HG02763 (cell line): ENCODE measurements at regions not wholly inside any gene's neighbourhood (a gene's known extent, or its start where the extent isn't known, plus 50 kb on each side); places are given as distances from the start of the nearest gene placed in this dataset.

Source experiments
- ATAC-seq: cut with Tn5 transposase; IDR thresholded peaks from one replicate; pipeline ENCODE4 v1.9.1; 2021; ENCODE audit warnings: mild to moderate bottlenecking, moderate library complexity; ENCODE audit not compliant: unreplicated experiment

GRCh38 chr13:94968757-94969086 lies 256.4 kb upstream of the SOX21 start:
- no peak for ATAC-seq

DNA sequence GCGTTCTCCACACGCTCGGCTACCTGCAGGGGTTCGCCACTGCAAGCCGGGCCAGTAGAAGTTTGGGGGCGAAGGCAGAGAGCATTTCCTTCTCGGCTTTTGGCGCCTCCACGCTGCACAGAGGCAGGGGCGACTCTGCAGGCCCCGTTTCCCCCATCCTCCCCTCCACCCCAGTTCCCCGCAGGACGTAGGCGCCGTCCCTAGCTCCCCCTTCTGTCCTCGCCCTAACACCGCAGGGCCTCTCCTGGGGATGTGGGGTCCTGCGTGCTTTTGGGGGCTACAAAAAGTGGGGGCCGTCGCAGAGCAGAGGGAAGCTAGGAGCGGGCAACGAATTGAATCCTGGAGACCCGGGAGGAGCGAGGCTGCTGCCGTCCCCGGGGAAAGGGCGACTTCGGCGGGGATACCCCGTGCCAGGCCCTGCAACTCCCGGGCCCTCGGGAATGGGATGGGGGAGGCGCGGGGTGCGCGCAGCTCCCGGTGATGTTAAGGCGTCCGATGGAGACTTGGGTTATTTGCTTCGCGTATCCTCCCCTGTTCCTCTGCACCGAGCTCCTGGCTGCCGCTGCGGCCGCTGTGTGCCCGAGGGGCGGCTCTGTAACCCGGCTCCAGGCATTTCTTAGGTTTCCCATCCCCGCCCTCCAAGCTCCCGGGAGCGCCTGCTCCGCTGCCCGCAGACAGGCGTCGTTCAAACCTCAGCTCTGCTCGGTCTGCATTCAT lies 255.9 kb upstream of the SOX21 start:
- no peak for ATAC-seq

DNA sequence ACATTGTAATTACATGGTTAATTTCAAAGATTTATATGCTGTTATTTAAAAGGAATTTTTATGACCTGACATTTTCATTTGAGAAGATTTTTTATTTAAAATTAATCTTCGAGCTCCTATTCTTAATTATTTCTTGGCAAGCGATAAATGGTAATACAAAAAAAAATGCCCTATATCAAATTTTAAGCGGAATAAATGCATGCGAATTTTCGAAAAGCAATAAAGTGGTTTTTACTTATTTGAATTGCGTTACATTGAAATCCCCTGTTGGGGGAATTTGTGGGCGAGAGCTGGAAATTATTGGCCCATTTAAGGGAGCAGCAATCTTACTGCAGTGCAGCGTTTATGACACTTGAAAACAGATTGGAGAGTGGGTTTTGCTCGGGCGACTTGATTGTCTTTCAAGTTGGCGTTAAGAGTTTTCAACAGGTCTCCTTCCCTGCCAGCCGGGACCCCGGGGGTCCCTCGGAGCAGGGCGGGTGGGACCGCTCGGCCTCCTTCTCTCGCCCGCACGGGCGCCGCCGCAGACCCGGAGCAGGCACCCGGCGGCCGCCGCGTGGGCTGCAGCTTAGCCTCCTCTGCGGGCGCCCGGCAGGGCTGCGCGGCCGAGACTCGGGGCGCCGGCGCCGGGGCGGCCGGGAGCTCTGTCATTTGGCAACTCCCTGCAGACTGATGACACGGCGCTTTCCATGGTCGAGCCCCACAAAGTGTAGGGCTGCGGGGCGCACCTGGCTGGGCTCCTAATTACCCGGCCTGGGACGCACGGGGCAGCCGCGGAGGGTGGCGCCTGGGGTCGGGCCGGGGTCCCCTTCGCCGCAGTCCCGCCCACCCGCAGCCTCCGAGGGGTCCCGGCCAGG lies 255.1 kb upstream of the SOX21 start:
- no peak for ATAC-seq

- ATAC-seq, result no peak
Observed at GRCh38 chr13:94966422-94966955, 254.1 kb upstream of the SOX21 start.

- no peak for ATAC-seq
Observed at GRCh38 chr13:94959626-94960025, 247.3 kb upstream of the SOX21 start.

- no peak for ATAC-seq
Observed at GRCh38 chr13:94956417-94957110, 244.2 kb upstream of the SOX21 start.

DNA sequence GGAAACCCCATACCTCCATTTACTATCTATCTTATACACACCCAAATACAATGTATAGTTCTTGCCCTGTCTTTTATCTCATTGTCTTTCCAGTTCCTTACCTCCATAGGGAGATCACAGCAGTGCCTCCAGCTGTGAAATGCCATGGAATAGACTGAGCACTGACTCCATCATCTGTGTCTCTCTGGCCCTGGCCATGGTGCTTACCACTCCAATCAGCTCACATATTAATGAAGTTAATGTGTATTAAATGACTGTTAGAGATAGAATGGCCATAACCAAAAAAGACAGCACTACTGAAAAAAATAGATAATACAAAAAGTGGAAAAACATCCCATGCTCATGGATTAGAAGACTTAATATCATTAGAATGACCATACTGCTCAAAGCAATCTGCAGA lies 240.4 kb upstream of the SOX21 start:
- no peak for ATAC-seq

- ATAC-seq, result no peak
Observed at GRCh38 chr13:94950303-94950702, 238.0 kb upstream of the SOX21 start.

DNA sequence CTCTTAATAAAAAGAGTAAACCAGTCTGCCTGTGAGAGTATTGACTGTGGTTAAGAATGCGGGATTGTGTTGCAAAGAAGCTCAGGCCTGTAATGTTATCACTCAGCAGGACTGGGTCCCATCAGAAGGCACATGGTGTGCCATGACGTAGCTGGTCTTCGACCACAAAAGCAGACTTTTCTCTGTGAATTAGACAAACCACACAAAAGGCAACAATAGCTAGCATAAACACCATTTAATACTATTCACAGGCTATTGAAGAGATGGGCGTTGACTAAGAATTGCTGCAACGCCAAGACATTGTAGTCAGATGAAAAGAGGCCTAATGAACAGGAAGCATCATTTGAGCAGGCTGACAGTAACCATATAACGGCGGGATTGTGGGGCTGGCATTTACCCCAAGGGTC lies 235.6 kb upstream of the SOX21 start:
- ATAC-seq, result no peak

DNA sequence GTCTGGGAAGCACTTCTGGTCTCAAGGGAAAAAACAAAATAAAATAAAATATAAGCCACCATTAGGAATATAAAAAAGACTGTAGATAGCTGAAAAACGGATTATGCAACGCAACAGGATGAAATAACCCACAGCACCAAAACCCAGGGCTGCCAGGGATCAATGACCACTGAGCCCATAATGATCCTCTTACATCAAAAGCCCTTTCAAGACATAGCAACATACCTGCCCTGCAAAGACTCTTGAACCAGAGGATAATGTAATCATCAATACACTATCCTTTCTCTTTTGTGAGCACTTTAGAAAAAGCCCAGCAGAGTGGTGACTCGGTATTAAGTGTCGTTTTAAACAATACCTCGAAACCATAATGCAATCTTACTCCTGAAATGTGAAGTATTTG lies 235.0 kb upstream of the SOX21 start:
- ATAC-seq, result no peak

GRCh38 chr13:94946039-94946438 lies 233.7 kb upstream of the SOX21 start:
- ATAC-seq, result no peak

GRCh38 chr13:94938124-94938523 lies 225.8 kb upstream of the SOX21 start:
- ATAC-seq, result no peak

DNA sequence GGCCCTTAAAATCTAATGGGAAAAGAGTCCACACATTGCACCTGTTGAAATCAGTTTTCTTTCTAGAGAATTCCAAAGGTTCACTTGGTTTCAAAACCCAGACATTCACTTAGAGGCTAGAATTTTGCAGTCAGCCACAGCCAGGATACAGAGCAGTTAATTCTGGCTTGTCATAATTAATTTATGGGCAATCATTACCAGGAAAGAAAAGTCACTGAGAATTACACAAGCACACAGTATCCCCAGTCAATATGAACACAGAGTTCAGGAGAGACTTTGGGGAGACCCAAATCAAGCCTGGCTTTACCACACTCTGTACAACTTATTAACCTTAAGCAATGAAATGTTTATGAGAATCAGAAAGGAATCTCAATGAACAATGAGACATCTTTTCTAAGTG lies 224.3 kb upstream of the SOX21 start:
- no peak for ATAC-seq

GRCh38 chr13:94933936-94934335 lies 221.6 kb upstream of the SOX21 start:
- no peak for ATAC-seq

- no peak for ATAC-seq
Observed at GRCh38 chr13:94933230-94933751, 220.9 kb upstream of the SOX21 start.

GRCh38 chr13:94928127-94928775 lies 215.9 kb upstream of the SOX21 start:
- no peak for ATAC-seq

GRCh38 chr13:94925263-94925662 lies 212.9 kb upstream of the SOX21 start:
- ATAC-seq, result no peak

GRCh38 chr13:94921181-94921580 lies 208.8 kb upstream of the SOX21 start:
- ATAC-seq, result no peak

GRCh38 chr13:94920578-94920977 lies 208.2 kb upstream of the SOX21 start:
- no peak for ATAC-seq

DNA sequence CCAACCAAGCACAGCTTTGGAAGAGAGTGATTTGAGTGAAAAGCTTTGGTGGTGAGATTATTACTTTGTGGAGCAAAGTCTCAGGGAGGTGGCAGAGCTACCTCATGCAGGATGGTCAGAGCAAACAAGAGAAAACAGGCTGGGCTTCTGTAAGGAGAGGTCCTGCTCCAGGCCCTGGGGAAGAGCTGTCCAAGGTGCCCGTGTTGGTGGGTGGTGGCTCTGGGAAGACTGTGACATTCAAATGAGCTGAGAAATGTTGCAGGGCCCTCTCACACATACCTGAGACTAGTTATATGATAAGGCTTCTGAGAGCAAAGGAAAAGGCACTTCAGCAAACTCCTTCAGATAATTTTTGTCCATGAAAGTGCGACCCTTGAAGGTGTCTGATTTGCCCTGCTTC lies 205.5 kb upstream of the SOX21 start:
- no peak for ATAC-seq

DNA sequence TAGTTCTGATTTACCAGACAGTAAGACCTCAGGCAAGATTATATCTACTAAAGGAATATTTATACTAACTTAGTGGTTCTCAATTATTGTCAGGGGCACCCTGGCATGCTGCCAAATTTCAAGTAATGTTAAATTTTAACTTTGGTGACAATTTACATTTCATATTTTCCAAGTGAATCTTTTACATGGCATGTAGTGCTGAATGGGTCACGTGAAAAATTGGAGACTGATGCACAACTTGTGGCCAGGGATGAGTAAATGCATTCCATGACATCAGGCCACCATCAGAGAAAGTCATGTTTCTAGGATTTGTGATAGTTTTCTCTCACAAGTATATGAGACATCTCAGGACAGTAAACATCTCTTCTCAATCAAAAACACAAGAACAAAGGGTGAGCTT lies 202.6 kb upstream of the SOX21 start:
- no peak for ATAC-seq
